B cell (primary cell): ENCODE measurements at regions not wholly inside any gene's neighbourhood (a gene's known extent, or its start where the extent isn't known, plus 50 kb on each side); places are given as distances from the start of the nearest gene placed in this dataset.

Source experiments
- ATAC-seq: fragments of 200-7000 bp; cut with Tn5 transposase; one replicate; pipeline ENCODE4 v1.10.0; 2021; ENCODE audit warnings: low read depth, mild to moderate bottlenecking, moderate number of reproducible peaks, moderate library complexity
- CTCF ChIA-PET: fragments of 350-600 bp; sonication (Branson Sonifier 250); formaldehyde crosslinking; loops from one replicate; lab custom pipeline; 2021; ENCODE audit warnings: antibody characterized with exemption, inconsistent platforms; lab: Charles Lee
- POLR2A ChIA-PET: fragments of 350-600 bp; sonication (Branson Sonifier 250); formaldehyde crosslinking; loops from one replicate; lab custom pipeline; 2021; ENCODE audit warnings: antibody characterized with exemption; lab: Charles Lee
- DNase-seq: peaks from one replicate; pipeline ENCODE4 v3.0.0; 2013
- H2AFZ ChIP-seq: 2 replicates; pipeline ENCODE4 v1.6.1; 2012; ENCODE audit warnings: mild to moderate bottlenecking, low read depth, low read length; ENCODE audit not compliant: insufficient read depth, poor library complexity, severe bottlenecking
- H3K27ac ChIP-seq, 2 donors: 1 replicate in 1 of 2; 2 replicates in 1 of 2; pipeline ENCODE4 v1.5.1; 2012 to 2013; ENCODE audit warnings: low read length in 2 of 2, mild to moderate bottlenecking in 2 of 2, moderate library complexity in 1 of 2
- H3K27me3 ChIP-seq, 4 experiments: fragments of 200-600 bp in 1 of 4; sonication (generic) in 1 of 4; replicated peaks in 1 of 4; 1 replicate in 2 of 4; 2 replicates in 2 of 4; pipeline versions ENCODE4 v1.6.1 to v1.7.0; 2013 to 2016; ENCODE audit warnings: low read length in 3 of 4, mild to moderate bottlenecking in 2 of 4, mixed read lengths in 1 of 4, moderate library complexity in 1 of 4; ENCODE audit not compliant: insufficient read depth in 4 of 4, control insufficient read depth in 3 of 4; ENCODE audit errors: control extremely low read depth in 1 of 4
- H3K36me3 ChIP-seq, 2 experiments: replicated peaks in 1 of 2; 1 replicate in 1 of 2; 2 replicates in 1 of 2; pipeline versions ENCODE4 v1.6.1 to v1.7.1; 2013; ENCODE audit warnings: low read length in 1 of 2; ENCODE audit not compliant: insufficient read depth in 2 of 2, control insufficient read depth in 1 of 2; ENCODE audit errors: control extremely low read depth in 1 of 2, extremely low read depth in 1 of 2
- H3K4me1 ChIP-seq, 2 donors: fragments of 200-600 bp in 1 of 2; sonication (generic) in 1 of 2; 1 replicate in 1 of 2; 2 replicates in 1 of 2; pipeline versions ENCODE4 v1.5.1 to v1.6.1; 2013 to 2017; ENCODE audit warnings: low read length in 2 of 2; ENCODE audit not compliant: control insufficient read depth in 2 of 2, insufficient read depth in 2 of 2
- H3K4me2 ChIP-seq: replicated peaks from 2 replicates; pipeline ENCODE3; 2012; ENCODE audit warnings: mild to moderate bottlenecking, low read depth, low read length; ENCODE audit not compliant: poor library complexity, severe bottlenecking
- H3K4me3 ChIP-seq, 5 experiments: fragments of 200-600 bp in 1 of 5; sonication (generic) in 1 of 5; 1 replicate in 3 of 5; 2 replicates in 2 of 5; pipeline versions ENCODE4 v1.5.1 to v1.7.0; 2011 to 2016; ENCODE audit warnings: low read length in 4 of 5, mild to moderate bottlenecking in 4 of 5, low read depth in 2 of 5, control low read depth in 1 of 5, moderate library complexity in 1 of 5; ENCODE audit not compliant: insufficient read depth in 1 of 5; ENCODE audit errors: control extremely low read depth in 1 of 5, extremely low read depth in 1 of 5
- H3K79me2 ChIP-seq: fragments of 200-600 bp; sonication (generic); one replicate; pipeline ENCODE4 v1.6.0; 2016; ENCODE audit warnings: low read length; ENCODE audit not compliant: control insufficient read depth, insufficient read depth
- H3K9ac ChIP-seq: fragments of 200-600 bp; sonication (generic); 2 replicates; pipeline ENCODE4 v1.6.1; 2017; ENCODE audit warnings: mild to moderate bottlenecking, low read length, moderate library complexity
- H3K9me3 ChIP-seq, 3 donors: one replicate each; pipeline versions ENCODE4 v1.6.1 to v1.7.1; 2013; ENCODE audit warnings: low read length in 2 of 3; ENCODE audit not compliant: control insufficient read depth in 2 of 3, insufficient read depth in 1 of 3; ENCODE audit errors: control extremely low read depth in 1 of 3
- H4K20me1 ChIP-seq: 2 replicates; pipeline ENCODE4 v1.6.0; 2012; ENCODE audit warnings: mild to moderate bottlenecking, low read length; ENCODE audit not compliant: insufficient read depth, control insufficient read depth, poor library complexity, severe bottlenecking
- H3K27ac Mint-ChIP-seq: one replicate; pipeline ENCODE4 v1.8.0; 2021; ENCODE audit warnings: mixed read lengths
- H3K27me3 Mint-ChIP-seq: one replicate; pipeline ENCODE4 v1.8.0; 2021; ENCODE audit warnings: mixed read lengths
- H3K4me1 Mint-ChIP-seq: one replicate; pipeline ENCODE4 v1.8.0; 2021; ENCODE audit warnings: mixed read lengths
- H3K4me3 Mint-ChIP-seq: one replicate; pipeline ENCODE4 v1.8.0; 2021; ENCODE audit warnings: mixed read lengths
- H3K9me3 Mint-ChIP-seq: one replicate; pipeline ENCODE4 v1.8.0; 2022; ENCODE audit warnings: mixed read lengths; ENCODE audit not compliant: insufficient read depth
- EZH2 ChIP-seq: IDR thresholded peaks from 2 replicates; pipeline ENCODE4 v1.6.1; 2012; ENCODE audit warnings: borderline replicate concordance, low read depth, mild to moderate bottlenecking, moderate library complexity, low read length; ENCODE audit not compliant: insufficient read depth, poor library complexity, severe bottlenecking
- WGBS: methylation state at CpG from one replicate; pipeline ENCODE4 v1.1.5; 2013; ENCODE audit warnings: missing lambda C conversion rate; ENCODE audit not compliant: insufficient coverage; 5-methylcytosine and 5-hydroxymethylcytosine counted together
- intact Hi-C: fragments of 100-400 bp; cut with micrococcal nuclease; formaldehyde crosslinking; loops from one replicate; pipeline ENCODE4 v1.10.0; 2022
- TF ChIP-seq, protein P1 (sequence below): fragments of 200-600 bp; IDR thresholded peaks from one replicate; pipeline ENCODE4 v1.8.0; 2022; ENCODE audit warnings: antibody characterized with exemption, mild to moderate bottlenecking

DNA sequence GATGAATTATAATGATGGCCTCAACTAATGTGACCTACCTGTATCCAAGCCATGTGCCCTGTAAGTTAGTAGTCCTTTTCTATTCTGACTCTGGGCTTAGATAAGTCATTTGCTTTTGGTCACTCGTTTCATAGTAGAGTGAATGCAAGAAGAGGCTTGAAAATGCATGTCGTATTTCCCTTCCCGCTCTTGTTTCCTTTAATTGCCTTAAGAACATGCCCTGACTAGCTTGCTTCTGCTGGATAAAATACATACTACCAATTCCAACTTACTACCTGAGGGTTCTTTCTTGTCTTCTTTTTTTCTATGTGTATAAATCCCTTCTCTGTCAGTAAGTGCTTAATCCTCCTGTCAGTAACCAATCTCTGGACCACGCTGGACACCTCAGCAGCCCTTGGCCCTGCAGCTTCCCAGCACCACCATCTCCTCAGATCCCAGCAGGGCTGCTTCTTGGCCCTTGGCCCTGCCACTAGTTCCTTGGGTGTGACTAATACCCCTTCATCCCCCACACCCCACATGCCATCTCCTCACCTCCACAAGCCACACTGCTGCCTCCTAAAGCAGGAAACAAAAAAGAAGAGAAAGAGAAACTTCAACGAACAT is 771.7 kb downstream of the IGSF11 start:
- Histone ChIP-seq H3K9ac (no peak overlapping the region), H3K4me2 (no peak overlapping the region), H3K27me3 (no peaks in the 10 kb centered on the region), H3K4me1 (no peaks in the 10 kb centered on the region), H3K9me3 (peaks cover 0 to 3% (median 2%) of the 10 kb centered on the region in 3 donors), H3K79me2 (no peaks in the 10 kb centered on the region), H3K36me3 (no peaks in the 10 kb centered on the region), H4K20me1 (no peaks in the 10 kb centered on the region), H2AFZ (no peak overlapping the region), H3K4me3 (no peak overlapping the region), H3K27ac (no peak overlapping the region)
- Mint-ChIP-seq H3K9me3 (peaks cover 12% of the 10 kb centered on the region), H3K4me3 (no peak overlapping the region), H3K27ac (no peak overlapping the region), H3K4me1 (no peaks in the 10 kb centered on the region), H3K27me3 (no peaks in the 10 kb centered on the region)
- WGBS = 85% methylated on average over 2 of the region's 5 CpGs
- DNase-seq (no peak), ATAC-seq (no peak)
- ChIA-PET CTCF (no interaction called here), POLR2A (no interaction called here)
- no peak for TF ChIP-seq EZH2
- TF ChIP-seq, protein P1, sequence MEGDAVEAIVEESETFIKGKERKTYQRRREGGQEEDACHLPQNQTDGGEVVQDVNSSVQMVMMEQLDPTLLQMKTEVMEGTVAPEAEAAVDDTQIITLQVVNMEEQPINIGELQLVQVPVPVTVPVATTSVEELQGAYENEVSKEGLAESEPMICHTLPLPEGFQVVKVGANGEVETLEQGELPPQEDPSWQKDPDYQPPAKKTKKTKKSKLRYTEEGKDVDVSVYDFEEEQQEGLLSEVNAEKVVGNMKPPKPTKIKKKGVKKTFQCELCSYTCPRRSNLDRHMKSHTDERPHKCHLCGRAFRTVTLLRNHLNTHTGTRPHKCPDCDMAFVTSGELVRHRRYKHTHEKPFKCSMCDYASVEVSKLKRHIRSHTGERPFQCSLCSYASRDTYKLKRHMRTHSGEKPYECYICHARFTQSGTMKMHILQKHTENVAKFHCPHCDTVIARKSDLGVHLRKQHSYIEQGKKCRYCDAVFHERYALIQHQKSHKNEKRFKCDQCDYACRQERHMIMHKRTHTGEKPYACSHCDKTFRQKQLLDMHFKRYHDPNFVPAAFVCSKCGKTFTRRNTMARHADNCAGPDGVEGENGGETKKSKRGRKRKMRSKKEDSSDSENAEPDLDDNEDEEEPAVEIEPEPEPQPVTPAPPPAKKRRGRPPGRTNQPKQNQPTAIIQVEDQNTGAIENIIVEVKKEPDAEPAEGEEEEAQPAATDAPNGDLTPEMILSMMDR = no peak
- intact Hi-C loops = no loop called here

DNA sequence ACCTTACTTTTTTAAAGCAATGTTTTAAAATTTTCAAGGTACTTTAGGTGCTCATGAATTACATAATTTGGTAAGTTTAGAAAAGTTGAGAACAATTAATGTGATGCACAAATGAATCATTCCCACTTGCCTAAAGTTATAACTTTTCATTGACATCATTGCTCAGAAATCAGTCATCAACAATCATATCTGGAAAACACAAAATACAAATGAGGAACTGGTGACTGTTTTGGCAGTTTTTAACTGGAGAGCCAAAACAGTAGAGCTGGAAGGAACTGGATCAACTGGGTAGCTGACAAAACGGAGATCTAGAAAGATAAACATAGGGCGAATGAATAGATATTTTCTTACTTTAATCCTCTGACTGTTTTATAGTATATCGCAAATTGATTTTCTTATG is 767.1 kb downstream of the IGSF11 start:
- no peak for TF ChIP-seq EZH2
- TF ChIP-seq, protein P1 = no peak
- peaks cover 0 to 7% (median 2%) of the 10 kb centered on the region in 3 donors for H3K9me3 ChIP-seq
- H3K4me3 ChIP-seq = no peak overlapping the region
- no peaks in the 10 kb centered on the region for H3K27me3 Mint-ChIP-seq
- no peaks in the 10 kb centered on the region for H3K27me3 ChIP-seq
- H3K4me3 Mint-ChIP-seq = no peak overlapping the region
- H3K9me3 Mint-ChIP-seq = peaks cover 8% of the 10 kb centered on the region
- no peak overlapping the region for H3K9ac ChIP-seq
- ATAC-seq = no peak
- no peaks in the 10 kb centered on the region for H3K4me1 ChIP-seq
- no peaks in the 10 kb centered on the region for H3K36me3 ChIP-seq
- no peak overlapping the region for H3K27ac Mint-ChIP-seq
- no peak overlapping the region for H3K27ac ChIP-seq
- no peak for DNase-seq
- POLR2A ChIA-PET = no interaction called here
- CTCF ChIA-PET = no interaction called here
- no peaks in the 10 kb centered on the region for H3K4me1 Mint-ChIP-seq
- H2AFZ ChIP-seq = no peak overlapping the region
- no peaks in the 10 kb centered on the region for H3K79me2 ChIP-seq
- H4K20me1 ChIP-seq = no peaks in the 10 kb centered on the region
- intact Hi-C loops = no loop called here
- H3K4me2 ChIP-seq = no peak overlapping the region
- no CpG with 5 or more reads among the region's 3 CpGs for WGBS
